Astrocyte (in vitro differentiated cells and primary cell): ENCODE measurements at regions not wholly inside any gene's neighbourhood (a gene's known extent, or its start where the extent isn't known, plus 50 kb on each side); places are given as distances from the start of the nearest gene placed in this dataset.

Experiments used
- DNase-seq: peaks from one replicate; pipeline ENCODE4 v3.0.0-alpha.2; 2010; ENCODE audit warnings: low read depth
- FAIRE-seq: peaks from 2 replicates; lab custom pipeline; 2011; peaks lifted over from hg19 to GRCh38; lab: Jason Lieb, UNC
- H2AFZ ChIP-seq: 2 replicates; pipeline ENCODE4 v1.6.0; 2012; ENCODE audit warnings: low read depth, low read length, inconsistent platforms
- H3K27ac ChIP-seq: 2 replicates; pipeline ENCODE4 v1.5.1; 2011; ENCODE audit warnings: low read depth, low read length, inconsistent platforms
- H3K27me3 ChIP-seq: 2 replicates; pipeline ENCODE4 v1.6.0; 2011; ENCODE audit warnings: low read length, inconsistent platforms; ENCODE audit not compliant: insufficient read depth
- H3K36me3 ChIP-seq: 2 replicates; pipeline ENCODE4 v1.5.1; 2011; ENCODE audit warnings: low read length, inconsistent platforms; ENCODE audit not compliant: insufficient read depth
- H3K4me1 ChIP-seq: 2 replicates; pipeline ENCODE4 v1.5.1; 2011; ENCODE audit warnings: low read length, inconsistent platforms; ENCODE audit not compliant: insufficient read depth
- H3K4me2 ChIP-seq: 2 replicates; pipeline ENCODE4 v1.6.0; 2012; ENCODE audit warnings: low read length, inconsistent platforms
- H3K4me3 ChIP-seq: 2 replicates; pipeline ENCODE4 v1.5.1; 2011; ENCODE audit warnings: low read depth, mild to moderate bottlenecking, low read length, inconsistent platforms; ENCODE audit not compliant: insufficient read depth
- H3K79me2 ChIP-seq: 2 replicates; pipeline ENCODE4 v1.6.0; 2012; ENCODE audit warnings: mild to moderate bottlenecking, low read length, inconsistent platforms; ENCODE audit not compliant: insufficient read depth
- H3K9ac ChIP-seq: 2 replicates; pipeline ENCODE4 v1.6.0; 2012; ENCODE audit warnings: mild to moderate bottlenecking, low read length, inconsistent platforms
- H3K9me3 ChIP-seq: 2 replicates; pipeline ENCODE4 v1.5.1; 2012; ENCODE audit warnings: low read depth, mild to moderate bottlenecking, low read length, inconsistent platforms; ENCODE audit not compliant: insufficient read depth
- H4K20me1 ChIP-seq: 2 replicates; pipeline ENCODE4 v1.6.0; 2012; ENCODE audit warnings: low read length, inconsistent platforms; ENCODE audit not compliant: insufficient read depth
- H3K27ac Mint-ChIP-seq: one replicate; pipeline ENCODE4 v1.8.0; 2021; ENCODE audit warnings: mild to moderate bottlenecking, mixed read lengths; ENCODE audit not compliant: unreplicated experiment
- H3K27me3 Mint-ChIP-seq: one replicate; pipeline ENCODE4 v1.8.0; 2021; ENCODE audit warnings: low read depth, mixed read lengths; ENCODE audit not compliant: unreplicated experiment
- H3K36me3 Mint-ChIP-seq: one replicate; pipeline ENCODE4 v1.8.0; 2021; ENCODE audit warnings: low read depth, mixed read lengths; ENCODE audit not compliant: unreplicated experiment
- H3K4me1 Mint-ChIP-seq: one replicate; pipeline ENCODE4 v1.8.0; 2021; ENCODE audit warnings: low read depth, mixed read lengths; ENCODE audit not compliant: unreplicated experiment
- H3K4me3 Mint-ChIP-seq: one replicate; pipeline ENCODE4 v1.8.0; 2021; ENCODE audit warnings: mild to moderate bottlenecking, moderate library complexity, mixed read lengths; ENCODE audit not compliant: unreplicated experiment
- H3K9me3 Mint-ChIP-seq: one replicate; pipeline ENCODE4 v1.8.0; 2021; ENCODE audit warnings: mild to moderate bottlenecking, mixed read lengths; ENCODE audit not compliant: unreplicated experiment
- CTCF ChIP-seq: IDR thresholded peaks from 2 replicates; pipeline ENCODE4 v1.5.1; 2011; ENCODE audit warnings: low read depth, mild to moderate bottlenecking, inconsistent platforms, low read length, moderate library complexity; ENCODE audit not compliant: insufficient read depth
- EZH2 ChIP-seq: IDR thresholded peaks from 2 replicates; pipeline ENCODE4 v1.6.1; 2012; ENCODE audit warnings: mild to moderate bottlenecking, low read length, inconsistent platforms; ENCODE audit not compliant: insufficient read depth

DNA sequence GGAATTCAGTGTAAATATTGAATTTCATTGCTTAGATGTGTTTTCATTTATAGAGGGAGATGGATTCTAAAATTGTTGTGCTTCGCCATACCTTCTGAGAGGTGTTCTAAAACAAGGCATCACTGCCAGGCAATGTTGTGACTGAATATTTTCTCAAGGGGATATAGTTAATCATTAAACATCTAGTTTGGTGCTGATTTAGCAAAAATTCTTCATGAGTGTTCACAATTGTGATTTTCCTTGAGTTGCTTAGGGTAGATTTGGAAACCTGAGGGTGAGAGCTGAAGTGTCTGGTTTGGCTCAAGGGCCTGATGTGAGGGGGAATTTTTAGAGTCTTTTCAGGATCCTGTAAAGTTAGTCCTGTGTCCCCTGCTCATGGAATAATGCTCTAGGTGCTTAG, 104.5 kb downstream of the MAT2B start:
- H4K20me1 ChIP-seq: no peaks in the 10 kb centered on the region
- H3K4me3 Mint-ChIP-seq: no peak overlapping the region
- TF ChIP-seq CTCF (no peak), EZH2 (no peak)
- no peaks in the 10 kb centered on the region for H3K79me2 ChIP-seq
- FAIRE-seq (no peak), DNase-seq (no peak)
- no peaks in the 10 kb centered on the region for H3K27me3 ChIP-seq
- peaks cover 7% of the 10 kb centered on the region for H3K27me3 Mint-ChIP-seq
- H3K36me3 Mint-ChIP-seq: no peaks in the 10 kb centered on the region
- H3K36me3 ChIP-seq: no peaks in the 10 kb centered on the region
- H3K27ac ChIP-seq: no peak overlapping the region
- no peaks in the 10 kb centered on the region for H3K4me1 Mint-ChIP-seq
- H2AFZ ChIP-seq: no peak overlapping the region
- H3K4me2 ChIP-seq: no peak overlapping the region
- no peaks in the 10 kb centered on the region for H3K9me3 ChIP-seq
- H3K4me3 ChIP-seq: no peak overlapping the region
- no peak overlapping the region for H3K9ac ChIP-seq
- no peak overlapping the region for H3K27ac Mint-ChIP-seq
- no peaks in the 10 kb centered on the region for H3K9me3 Mint-ChIP-seq
- no peaks in the 10 kb centered on the region for H3K4me1 ChIP-seq

DNA sequence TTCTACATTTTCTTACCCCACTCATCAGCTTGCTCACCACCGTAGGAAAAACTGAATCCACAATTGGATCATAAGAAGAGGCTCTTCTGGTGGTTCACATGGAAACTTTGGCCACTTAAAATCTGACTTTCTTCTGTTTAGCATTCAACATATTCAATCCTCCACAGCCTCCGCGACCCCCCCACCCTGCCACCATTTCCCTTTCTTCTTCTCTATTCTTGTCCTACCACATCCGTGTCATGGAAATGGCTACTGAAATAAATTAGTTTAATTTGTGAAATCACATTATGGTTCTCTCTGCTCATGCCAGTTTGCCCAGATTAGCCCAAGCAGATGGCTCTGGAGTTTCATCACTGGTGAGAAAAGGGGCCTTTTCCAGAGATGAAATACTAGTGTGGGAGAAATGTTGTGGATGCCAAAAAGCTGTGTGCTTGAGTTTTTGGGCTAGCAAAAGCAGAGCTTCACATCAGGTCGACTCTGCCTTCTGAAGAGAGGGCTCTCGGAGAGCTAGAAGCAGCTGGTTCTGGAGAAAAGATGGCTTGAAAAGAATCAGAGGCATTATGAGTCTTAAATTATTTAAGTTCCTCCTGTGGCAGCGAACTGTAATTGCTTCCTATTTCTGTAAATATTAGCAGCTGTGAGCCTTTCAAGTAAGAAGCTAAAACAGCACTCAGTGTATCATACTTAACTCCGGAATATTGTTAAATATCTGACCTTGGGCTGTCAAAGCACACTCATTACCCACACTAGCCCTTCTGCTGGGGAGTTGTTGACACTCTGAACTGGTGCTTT, 107.1 kb downstream of the MAT2B start:
- Mint-ChIP-seq H3K27me3 (peaks cover 7% of the 10 kb centered on the region), H3K36me3 (no peaks in the 10 kb centered on the region), H3K4me1 (no peaks in the 10 kb centered on the region), H3K27ac (no peak overlapping the region), H3K4me3 (no peak overlapping the region), H3K9me3 (no peaks in the 10 kb centered on the region)
- H3K9me3 ChIP-seq: no peaks in the 10 kb centered on the region
- no peak overlapping the region for H3K27ac ChIP-seq
- DNase-seq: no peak
- no peaks in the 10 kb centered on the region for H3K27me3 ChIP-seq
- no peak overlapping the region for H3K9ac ChIP-seq
- TF ChIP-seq EZH2 (no peak), CTCF (no peak)
- no peaks in the 10 kb centered on the region for H4K20me1 ChIP-seq
- H3K4me2 ChIP-seq: no peak overlapping the region
- H3K79me2 ChIP-seq: no peaks in the 10 kb centered on the region
- no peak for FAIRE-seq
- H3K4me1 ChIP-seq: no peaks in the 10 kb centered on the region
- H3K36me3 ChIP-seq: no peaks in the 10 kb centered on the region
- H2AFZ ChIP-seq: no peak overlapping the region
- no peak overlapping the region for H3K4me3 ChIP-seq

DNA sequence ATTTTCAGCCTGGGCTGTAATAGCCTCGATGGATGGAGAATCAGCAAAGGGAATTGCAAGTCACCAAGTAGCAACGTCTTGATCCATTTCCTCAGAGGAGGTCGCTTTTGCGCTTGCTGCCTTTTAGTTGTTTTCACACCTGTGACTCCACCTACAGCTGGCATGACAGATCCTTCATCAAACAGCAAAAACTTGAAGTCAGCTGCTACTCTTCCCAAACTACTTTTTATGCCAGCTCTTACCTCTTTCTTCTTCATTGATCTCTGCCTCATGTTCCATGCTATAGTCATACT, 107.7 kb downstream of the MAT2B start:
- H4K20me1 ChIP-seq: no peaks in the 10 kb centered on the region
- no peak for TF ChIP-seq CTCF
- no peak for TF ChIP-seq EZH2
- peaks cover 7% of the 10 kb centered on the region for H3K27me3 Mint-ChIP-seq
- H3K27ac ChIP-seq: no peak overlapping the region
- FAIRE-seq: no peak
- H3K9me3 Mint-ChIP-seq: no peaks in the 10 kb centered on the region
- no peak for DNase-seq
- no peak overlapping the region for H3K4me3 ChIP-seq
- H3K4me1 ChIP-seq: no peaks in the 10 kb centered on the region
- no peak overlapping the region for H3K4me3 Mint-ChIP-seq
- H3K4me1 Mint-ChIP-seq: no peaks in the 10 kb centered on the region
- H3K36me3 ChIP-seq: no peaks in the 10 kb centered on the region
- no peak overlapping the region for H3K27ac Mint-ChIP-seq
- H3K27me3 ChIP-seq: no peaks in the 10 kb centered on the region
- no peaks in the 10 kb centered on the region for H3K36me3 Mint-ChIP-seq
- no peaks in the 10 kb centered on the region for H3K79me2 ChIP-seq
- H3K4me2 ChIP-seq: no peak overlapping the region
- H2AFZ ChIP-seq: no peak overlapping the region
- H3K9ac ChIP-seq: no peak overlapping the region
- no peaks in the 10 kb centered on the region for H3K9me3 ChIP-seq
